ENCODE measurements at regions not wholly inside any gene's neighbourhood (a gene's known extent, or its start where the extent isn't known, plus 50 kb on each side); places are given as distances from the start of the nearest gene placed in this dataset.

- ATAC-seq (ENCODE audit: low read depth in 2 of 2): no peak
- peaks cover 0 to 30% (median 4%) of the 10 kb centered on the region in 3 donors for H3K27me3 Mint-ChIP-seq
- DNase-seq: no peak
- H3K4me1 Mint-ChIP-seq: no peaks in the 10 kb centered on the region
- peaks cover 9 to 38% (median 17%) of the 10 kb centered on the region in 7 donors for H3K9me3 Mint-ChIP-seq
- H3K36me3 Mint-ChIP-seq: peaks cover 0 to 9% of the 10 kb centered on the region in 2 donors
- H3K4me3 Mint-ChIP-seq: no peak overlapping the region
- no peak overlapping the region for H3K27ac Mint-ChIP-seq
Measured at GRCh38 chr11:60647087-60647486, 52.3 kb upstream of the MS4A8 start.

Measured in naive B cell (primary cell).